H1 (cell line): ENCODE measurements at regions not wholly inside any gene's neighbourhood (a gene's known extent, or its start where the extent isn't known, plus 50 kb on each side); places are given as distances from the start of the nearest gene placed in this dataset.

Experiments used
- CTCF ChIA-PET: fragments of 300-600 bp; sonication (Branson Sonifier 250); formaldehyde crosslinking; loops from one replicate; lab custom pipeline; 2021; ENCODE audit not compliant: partially characterized antibody; lab: Charles Lee
- POLR2A ChIA-PET: fragments of 300-600 bp; sonication (Branson Sonifier 250); formaldehyde crosslinking; loops from one replicate; lab custom pipeline; 2021; ENCODE audit warnings: inconsistent platforms; ENCODE audit not compliant: partially characterized antibody; lab: Charles Lee
- DNase-seq, 2 experiments: peaks; one replicate each; pipeline versions ENCODE4 v3.0.0 to v3.0.0-alpha.2; 2010 to 2022; ENCODE audit warnings: low spot score in 2 of 2, low read depth in 1 of 2, mixed read lengths in 1 of 2
- FAIRE-seq: peaks from 2 replicates; lab custom pipeline; 2011; peaks lifted over from hg19 to GRCh38; lab: Jason Lieb, UNC
- H2AFZ ChIP-seq: 2 replicates; pipeline ENCODE4 v1.8.1; 2012; ENCODE audit warnings: low read length, inconsistent platforms
- H2AK5ac ChIP-seq: 2 replicates; pipeline ENCODE4 v1.6.1; 2013; ENCODE audit warnings: low read depth, low read length
- H2BK120ac ChIP-seq: replicated peaks from 2 replicates; pipeline ENCODE3; 2013; ENCODE audit warnings: low read depth, low read length, inconsistent platforms
- H2BK12ac ChIP-seq: 2 replicates; pipeline ENCODE4 v1.6.1; 2013; ENCODE audit warnings: low read depth, low read length
- H2BK15ac ChIP-seq: 2 replicates; pipeline ENCODE4 v1.6.1; 2013; ENCODE audit warnings: low read length
- H2BK20ac ChIP-seq: 2 replicates; pipeline ENCODE4 v1.6.1; 2013; ENCODE audit warnings: low read length
- H2BK5ac ChIP-seq: 2 replicates; pipeline ENCODE4 v1.6.1; 2013; ENCODE audit warnings: low read depth, low read length
- H3K14ac ChIP-seq: 2 replicates; pipeline ENCODE4 v1.6.1; 2013; ENCODE audit warnings: inconsistent platforms; ENCODE audit not compliant: insufficient read length
- H3K18ac ChIP-seq: 2 replicates; pipeline ENCODE4 v1.6.1; 2013; ENCODE audit warnings: low read length; ENCODE audit errors: extremely low read depth
- H3K23ac ChIP-seq: 2 replicates; pipeline ENCODE4 v1.6.1; 2013; ENCODE audit warnings: inconsistent platforms; ENCODE audit not compliant: insufficient read length
- H3K23me2 ChIP-seq: 2 replicates; pipeline ENCODE4 v1.6.1; 2013; ENCODE audit warnings: low read depth, low read length
- H3K27ac ChIP-seq: 2 replicates; pipeline ENCODE4 v1.6.1; 2011; ENCODE audit warnings: low read depth, low read length, inconsistent platforms
- H3K27me3 ChIP-seq, 4 experiments: replicated peaks in 1 of 4; 1 replicate in 1 of 4; 2 replicates in 3 of 4; pipeline versions ENCODE4 v1.6.1 to v1.8.1; 2011 to 2013; ENCODE audit warnings: low read length in 3 of 4, mild to moderate bottlenecking in 3 of 4, inconsistent platforms in 2 of 4, mixed read lengths in 2 of 4, moderate library complexity in 1 of 4; ENCODE audit not compliant: control insufficient read depth in 3 of 4, insufficient read depth in 3 of 4; ENCODE audit errors: extremely low read depth in 1 of 4
- H3K36me3 ChIP-seq, 4 experiments: 2 replicates each; pipeline versions ENCODE4 v1.6.1 to v1.8.1; 2011 to 2013; ENCODE audit warnings: mild to moderate bottlenecking in 4 of 4, low read length in 3 of 4, moderate library complexity in 2 of 4, control low read depth in 1 of 4, inconsistent platforms in 1 of 4; ENCODE audit not compliant: insufficient read depth in 4 of 4, control insufficient read depth in 2 of 4
- H3K4ac ChIP-seq: replicated peaks from 2 replicates; pipeline ENCODE3; 2013; ENCODE audit warnings: low read length, low read depth, mixed read lengths, inconsistent platforms; ENCODE audit not compliant: insufficient read length
- H3K4me1 ChIP-seq, 4 experiments: replicated peaks in 1 of 4; 1 replicate in 1 of 4; 2 replicates in 3 of 4; pipeline versions ENCODE4 v1.6.1 to v1.8.1; 2011 to 2013; ENCODE audit warnings: low read length in 3 of 4, inconsistent platforms in 2 of 4, mixed read lengths in 1 of 4; ENCODE audit not compliant: insufficient read depth in 4 of 4, control insufficient read depth in 3 of 4
- H3K4me2 ChIP-seq, 2 experiments: 2 replicates each; pipeline versions ENCODE4 v1.6.1 to v1.8.1; 2011 to 2013; ENCODE audit warnings: low read depth in 2 of 2, low read length in 2 of 2, control low read depth in 1 of 2, inconsistent platforms in 1 of 2, mild to moderate bottlenecking in 1 of 2; ENCODE audit not compliant: insufficient read depth in 1 of 2
- H3K4me3 ChIP-seq, 4 experiments: fragments of 200-600, 300-600 bp in 1 of 4; sonication (generic), shearing (Covaris generic), sonication (Bioruptor Twin) in 1 of 4; 2 replicates each; pipeline versions ENCODE4 v1.5.1 to v1.8.1; 2011 to 2016; ENCODE audit warnings: low read length in 4 of 4, low read depth in 3 of 4, control low read depth in 2 of 4, inconsistent platforms in 2 of 4, mild to moderate bottlenecking in 2 of 4, mixed read lengths in 1 of 4, moderate library complexity in 1 of 4; ENCODE audit not compliant: insufficient read depth in 2 of 4; ENCODE audit errors: extremely low read depth in 1 of 4
- H3K56ac ChIP-seq: replicated peaks from 2 replicates; pipeline ENCODE3; 2013; ENCODE audit warnings: low read depth, mild to moderate bottlenecking, mixed read lengths, low read length, inconsistent platforms; ENCODE audit not compliant: insufficient read length
- H3K79me1 ChIP-seq: 2 replicates; pipeline ENCODE4 v1.6.1; 2013; ENCODE audit warnings: low read depth, low read length, control low read depth
- H3K79me2 ChIP-seq, 2 experiments: 2 replicates each; pipeline versions ENCODE4 v1.6.1 to v1.8.1; 2012 to 2013; ENCODE audit warnings: low read length in 2 of 2, mild to moderate bottlenecking in 2 of 2, inconsistent platforms in 1 of 2; ENCODE audit not compliant: insufficient read depth in 2 of 2, control insufficient read depth in 1 of 2
- H3K9ac ChIP-seq, 4 experiments: replicated peaks in 1 of 4; 1 replicate in 1 of 4; 2 replicates in 3 of 4; pipeline versions ENCODE4 v1.6.1 to v1.8.1; 2011 to 2013; ENCODE audit warnings: low read depth in 3 of 4, low read length in 3 of 4, control low read depth in 2 of 4, mild to moderate bottlenecking in 2 of 4, moderate library complexity in 2 of 4, inconsistent platforms in 1 of 4; ENCODE audit errors: extremely low read depth in 1 of 4
- H3K9me3 ChIP-seq, 2 experiments: 2 replicates each; pipeline versions ENCODE4 v1.6.1 to v1.8.1; 2012 to 2013; ENCODE audit warnings: mild to moderate bottlenecking in 2 of 2, moderate library complexity in 2 of 2, control low read depth in 1 of 2, inconsistent platforms in 1 of 2, low read depth in 1 of 2, low read length in 1 of 2, mixed read lengths in 1 of 2; ENCODE audit not compliant: insufficient read depth in 2 of 2
- H4K20me1 ChIP-seq, 2 experiments: replicated peaks in 1 of 2; 2 replicates each; pipeline versions ENCODE3 to v1.8.1; 2011 to 2013; ENCODE audit warnings: inconsistent platforms in 2 of 2, low read length in 2 of 2, mild to moderate bottlenecking in 1 of 2; ENCODE audit not compliant: insufficient read depth in 2 of 2, control insufficient read depth in 1 of 2
- H4K5ac ChIP-seq: 2 replicates; pipeline ENCODE4 v1.6.1; 2013; ENCODE audit warnings: low read length, low read depth, mixed read lengths, inconsistent platforms; ENCODE audit not compliant: insufficient read length
- H4K8ac ChIP-seq: 2 replicates; pipeline ENCODE4 v1.8.0; 2013; ENCODE audit warnings: mild to moderate bottlenecking, moderate library complexity, low read length, inconsistent platforms; ENCODE audit not compliant: insufficient read depth; ENCODE audit errors: extremely low read depth
- H4K91ac ChIP-seq: replicated peaks from 2 replicates; pipeline ENCODE3; 2013; ENCODE audit warnings: low read length, mixed read lengths, inconsistent platforms; ENCODE audit not compliant: insufficient read length
- CBX8 ChIP-seq: fragments of 300-800, 300-1000 bp; sonication (generic); IDR thresholded peaks from 2 replicates; pipeline ENCODE4 v1.7.1; 2016; ENCODE audit warnings: low read depth, low read length, borderline replicate concordance
- EGR1 ChIP-seq: IDR thresholded peaks from 2 replicates; pipeline ENCODE4 v1.6.1; 2011; ENCODE audit warnings: low read depth, low read length, borderline replicate concordance
- EP300 ChIP-seq, 2 experiments: IDR thresholded peaks; 1 replicate in 1 of 2; 2 replicates in 1 of 2; pipeline ENCODE4 v1.6.1; 2011 to 2012; ENCODE audit warnings: low read depth in 2 of 2, low read length in 2 of 2, mild to moderate bottlenecking in 2 of 2, borderline replicate concordance in 1 of 2, inconsistent platforms in 1 of 2, moderate library complexity in 1 of 2
- EZH2 ChIP-seq: fragments of 200-600 bp; sonication (generic); IDR thresholded peaks from 2 replicates; pipeline ENCODE4 v1.7.1; 2012; ENCODE audit warnings: low read depth, mild to moderate bottlenecking, moderate library complexity, low read length, inconsistent platforms; ENCODE audit not compliant: severe bottlenecking
- GTF2F1 ChIP-seq: IDR thresholded peaks from 2 replicates; pipeline ENCODE4 v1.6.1; 2012; ENCODE audit warnings: low read depth, low read length, improper control_type of control experiment, borderline replicate concordance
- HDAC2 ChIP-seq, 2 experiments: fragments of 300-600 bp in 1 of 2; sonication (generic) in 1 of 2; IDR thresholded peaks; 2 replicates each; pipeline ENCODE4 v1.6.1; 2011 to 2012; ENCODE audit warnings: low read depth in 2 of 2, low read length in 2 of 2, mild to moderate bottlenecking in 2 of 2, moderate library complexity in 2 of 2, borderline replicate concordance in 1 of 2, inconsistent platforms in 1 of 2
- PHF8 ChIP-seq: fragments of 200-600 bp; sonication (generic); conservative IDR thresholded peaks from 2 replicates; pipeline ENCODE4 v1.7.1; 2012; ENCODE audit warnings: low read depth, mild to moderate bottlenecking, inconsistent platforms, low read length, moderate library complexity
- SUZ12 ChIP-seq: fragments of 200-600 bp; sonication (generic); IDR thresholded peaks from 2 replicates; pipeline ENCODE4 v1.6.1; 2012; ENCODE audit warnings: mild to moderate bottlenecking, inconsistent platforms, low read length, moderate library complexity, mixed read lengths
- WGBS, 2 experiments: shearing (Covaris generic) in 1 of 2; methylation state at CpG; one replicate each; pipeline versions ENCODE4 v1.1.6 to v1.1.7; 2013 to 2015; ENCODE audit warnings: low lambda C conversion rate in 2 of 2, mixed read lengths in 2 of 2, inconsistent platforms in 1 of 2, low coverage in 1 of 2, missing lambda C conversion rate in 1 of 2; ENCODE audit not compliant: insufficient replicate concordance in 2 of 2, insufficient coverage in 1 of 2, insufficient read length in 1 of 2; ENCODE audit errors: extremely low coverage in 1 of 2, missing lambda C conversion rate in 1 of 2; 5-methylcytosine and 5-hydroxymethylcytosine counted together

DNA sequence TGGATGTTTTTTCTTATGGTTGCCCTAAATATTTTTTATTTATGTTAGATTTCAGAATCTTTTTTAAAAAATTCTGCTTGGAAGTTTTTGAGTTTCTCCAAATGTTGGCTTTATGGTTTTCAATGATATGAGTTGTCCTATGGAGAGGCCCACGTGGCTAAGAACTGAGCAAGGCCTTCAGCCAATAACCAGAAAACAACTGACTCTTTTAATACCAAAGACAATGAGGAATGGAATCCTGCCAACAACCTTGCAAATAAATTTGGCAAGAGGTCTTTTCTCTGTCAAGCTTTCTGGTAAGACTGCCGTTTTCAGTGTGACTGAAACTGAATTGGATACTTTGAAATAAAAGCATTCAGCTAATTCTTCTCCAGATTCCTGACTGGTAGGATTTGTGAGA lies 1740.1 kb upstream of the WWC1 start:
- no peak overlapping the region for H4K91ac ChIP-seq
- whole genome bisulfite sequencing, 2 experiments = 60% methylated on average over 2 of the region's 2 CpGs; no CpG with 5 or more reads in 1 of the 2 experiments
- H2BK120ac ChIP-seq = no peak overlapping the region
- H3K79me2 ChIP-seq = no peaks in the 10 kb centered on the region
- H3K36me3 ChIP-seq = no peaks in the 10 kb centered on the region
- no peaks in the 10 kb centered on the region for H3K9me3 ChIP-seq
- H2AK5ac ChIP-seq = no peak overlapping the region
- H2AFZ ChIP-seq = no peak overlapping the region
- H2BK20ac ChIP-seq = no peak overlapping the region
- H3K9ac ChIP-seq = no peak overlapping the region
- DNase-seq = no peak
- POLR2A ChIA-PET = interaction anchor here (0.6 kb wide), 1 partner anchor 16 kb away, joined by 4 read pairs; no protein-coding TSS in a partner anchor
- no peaks in the 10 kb centered on the region for H3K27me3 ChIP-seq
- H3K23me2 ChIP-seq = no peaks in the 10 kb centered on the region
- H3K79me1 ChIP-seq = no peaks in the 10 kb centered on the region
- no peaks in the 10 kb centered on the region for H3K4me1 ChIP-seq
- no peak overlapping the region for H3K4ac ChIP-seq
- H3K4me3 ChIP-seq = no peak overlapping the region
- no peak overlapping the region for H3K27ac ChIP-seq
- CTCF ChIA-PET = no interaction called here
- TF ChIP-seq EZH2 (no peak), EP300 (IDR thresholded peaks at IDR 0.05; ENCODE audit: borderline replicate concordance in 1 of 2, low read depth in 2 of 2, low read length in 2 of 2) (no peak), CBX8 (no peak), GTF2F1 (no peak), PHF8 (no peak), EGR1 (no peak), HDAC2 (IDR thresholded peaks at IDR 0.05; ENCODE audit: borderline replicate concordance in 1 of 2, low read depth in 2 of 2, low read length in 2 of 2) (no peak), SUZ12 (no peak)
- H4K20me1 ChIP-seq = no peaks in the 10 kb centered on the region
- no peak overlapping the region for H4K8ac ChIP-seq
- no peak for FAIRE-seq
- H2BK5ac ChIP-seq = no peak overlapping the region
- H3K56ac ChIP-seq = no peak overlapping the region
- H3K18ac ChIP-seq = no peak overlapping the region
- no peak overlapping the region for H2BK15ac ChIP-seq
- H3K14ac ChIP-seq = no peak overlapping the region
- H2BK12ac ChIP-seq = no peak overlapping the region
- H3K23ac ChIP-seq = no peak overlapping the region
- no peak overlapping the region for H4K5ac ChIP-seq
- H3K4me2 ChIP-seq = no peak overlapping the region
